HuH-7.5 (cell line): ENCODE measurements at regions not wholly inside any gene's neighbourhood (a gene's known extent, or its start where the extent isn't known, plus 50 kb on each side); places are given as distances from the start of the nearest gene placed in this dataset.
"Not testable (repeated sequence)": the region's sequence is repeated elsewhere in the genome, so short reads cannot be mapped to it uniquely, and the experiment has no call there.

Experiments
- DNase-seq: peaks from one replicate; pipeline ENCODE4 v3.0.0; 2011; ENCODE audit warnings: low spot score

DNA sequence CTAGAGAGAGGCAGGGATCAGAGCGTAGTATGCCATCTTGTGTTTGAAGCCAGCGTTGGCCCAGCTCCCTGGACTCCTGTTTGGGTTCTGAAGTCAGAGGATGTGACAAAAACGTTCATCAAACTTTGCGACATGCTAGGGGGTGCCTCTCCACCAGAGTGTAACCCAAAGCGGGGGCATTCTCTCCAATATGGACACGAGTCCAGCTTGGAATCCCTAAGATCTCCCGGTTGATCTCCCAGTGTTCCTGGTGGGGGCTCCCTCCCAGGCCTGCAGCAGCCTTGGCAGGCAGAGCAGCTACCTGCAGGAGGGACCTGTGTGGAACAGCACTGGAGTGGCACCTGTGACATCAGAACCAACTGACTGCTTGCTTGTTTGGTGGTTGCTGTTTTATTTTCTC, 218.8 kb upstream of the ECI2 start:
- DNase-seq, result no peak

DNA sequence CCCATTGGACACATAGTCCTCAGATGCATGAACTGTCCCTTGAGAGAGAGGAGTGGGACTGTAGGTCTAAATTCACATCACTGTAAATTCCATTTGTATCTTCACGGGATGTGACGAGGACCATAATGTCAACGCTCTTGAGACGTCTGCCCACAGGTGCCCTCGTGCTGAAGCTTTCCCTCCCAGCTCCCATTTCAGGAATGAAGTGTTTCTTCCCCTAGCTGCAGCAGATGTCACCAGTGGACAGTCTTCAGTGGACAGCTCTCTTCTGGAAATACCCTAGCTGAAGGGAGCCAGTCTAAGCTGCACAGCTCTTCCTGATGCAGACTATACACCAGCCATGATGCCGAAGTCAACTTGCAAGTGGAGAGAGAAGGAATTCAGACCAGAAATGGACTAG, 217.4 kb upstream of the ECI2 start:
- no peak for DNase-seq

DNA sequence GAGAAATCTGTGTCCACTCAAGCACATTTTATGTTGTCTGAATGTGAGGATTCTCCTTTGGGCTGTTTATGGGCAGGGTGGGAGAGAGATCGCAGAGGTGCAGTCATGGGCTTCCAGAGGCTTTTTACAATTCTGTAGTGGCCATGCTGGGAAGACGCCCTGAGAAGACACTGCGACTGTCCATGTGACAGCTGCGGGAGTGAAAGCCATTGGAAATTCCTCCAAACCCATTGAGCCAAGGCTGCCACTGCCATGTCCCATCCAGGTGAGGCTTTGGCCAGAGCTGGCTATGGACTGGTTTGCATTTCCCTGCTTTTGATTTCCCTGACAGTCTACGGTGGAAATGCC, 216.9 kb upstream of the ECI2 start:
- DNase-seq, result no peak

- no peak for DNase-seq
Observed at GRCh38 chr6:4351520-4352321, 216.3 kb upstream of the ECI2 start.

- DNase-seq, result no peak
Observed at GRCh38 chr6:4350567-4351519, 215.5 kb upstream of the ECI2 start.

DNA sequence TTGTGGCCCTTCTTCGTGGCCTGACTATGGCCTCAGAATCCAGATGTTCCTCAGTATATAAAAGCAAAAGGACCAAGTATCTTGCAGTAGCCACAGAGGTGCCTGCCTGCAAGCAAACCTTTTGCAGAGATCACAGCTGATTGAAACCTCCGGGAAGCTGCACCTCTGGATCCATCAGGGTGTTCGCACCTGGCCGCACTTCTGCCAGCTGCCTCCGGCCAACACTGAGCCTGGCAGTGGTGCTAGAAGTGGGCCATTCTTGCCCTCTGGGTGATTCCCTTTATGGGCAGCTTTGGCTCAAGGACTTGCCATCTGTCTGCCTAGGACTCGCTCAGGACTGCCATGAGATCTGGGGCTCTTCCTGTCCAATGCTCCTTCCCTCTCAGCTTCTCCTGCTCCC, 214.6 kb upstream of the ECI2 start:
- no peak for DNase-seq

DNA sequence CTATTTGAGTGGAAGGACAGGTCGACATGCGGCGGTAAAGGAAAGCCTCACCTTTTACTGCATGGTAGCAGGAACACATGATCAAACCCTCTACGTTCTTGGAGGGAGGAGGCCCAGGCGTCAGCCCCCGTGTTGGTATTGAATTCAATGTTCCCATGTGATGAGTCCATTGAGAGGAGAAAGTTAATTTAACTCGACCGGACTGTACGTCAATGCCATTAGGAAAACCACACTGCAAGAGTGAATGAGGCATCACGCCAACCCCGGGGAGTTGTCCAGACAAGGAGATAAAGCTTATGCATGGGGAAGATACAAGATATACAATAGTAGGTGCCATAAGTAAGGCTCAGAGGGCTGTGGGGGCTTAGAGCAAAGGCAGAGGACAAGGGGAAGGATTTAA, 213.9 kb upstream of the ECI2 start:
- DNase-seq, result no peak

GRCh38 chr6:4348462-4349112, 213.2 kb upstream of the ECI2 start:
- no peak for DNase-seq

- no peak for DNase-seq
Observed at GRCh38 chr6:4347877-4348276, 212.5 kb upstream of the ECI2 start.

- DNase-seq, result no peak
Observed at GRCh38 chr6:4346659-4347333, 211.4 kb upstream of the ECI2 start.

GRCh38 chr6:4345543-4345942, 210.2 kb upstream of the ECI2 start:
- no peak for DNase-seq

GRCh38 chr6:4344317-4344899, 209.0 kb upstream of the ECI2 start:
- DNase-seq, result no peak

GRCh38 chr6:4342407-4343137, 207.2 kb upstream of the ECI2 start:
- no peak for DNase-seq

GRCh38 chr6:4341078-4341797, 205.9 kb upstream of the ECI2 start:
- no peak for DNase-seq

DNA sequence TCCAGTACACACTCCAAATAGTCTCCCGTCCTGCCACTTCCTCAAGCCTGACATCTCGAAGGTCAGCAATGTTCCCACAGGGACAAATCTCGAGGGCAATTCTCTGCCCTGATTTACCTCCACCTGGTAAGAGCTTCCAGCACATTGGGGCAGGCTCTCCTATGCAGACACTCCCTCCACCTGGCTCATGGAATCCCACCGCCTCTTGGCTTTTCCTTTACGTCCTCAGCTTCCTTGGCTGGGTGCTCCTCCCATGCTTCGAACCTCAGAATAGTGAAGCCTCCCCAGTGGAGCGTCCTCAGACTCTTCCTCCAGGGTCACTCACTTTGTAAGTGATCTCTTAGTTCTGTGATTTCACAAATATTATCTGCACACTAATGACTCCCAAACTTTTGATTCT, 205.2 kb upstream of the ECI2 start:
- DNase-seq, result no peak

- no peak for DNase-seq
Observed at GRCh38 chr6:4338884-4339283, 203.5 kb upstream of the ECI2 start.

GRCh38 chr6:4336778-4337442, 201.5 kb upstream of the ECI2 start:
- no peak for DNase-seq

DNA sequence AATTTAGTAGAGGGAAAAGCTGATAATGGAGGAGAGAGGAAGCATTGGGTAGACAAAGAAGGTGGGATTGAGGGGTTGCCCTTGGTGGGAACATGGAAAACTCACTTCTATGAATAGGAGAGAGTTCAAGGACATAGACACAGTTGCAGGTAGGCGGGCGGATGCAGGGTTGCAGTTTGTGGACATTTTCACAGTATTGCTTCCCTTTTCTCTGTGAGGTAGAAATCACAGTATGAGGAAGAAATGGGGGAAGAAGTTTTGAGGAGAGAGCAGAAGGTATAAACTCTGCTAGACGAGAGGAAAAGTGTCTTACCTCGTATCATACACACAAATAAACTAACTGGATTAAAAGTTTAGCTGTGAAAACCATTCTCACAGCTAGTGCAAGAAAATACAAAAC, 200.7 kb upstream of the ECI2 start:
- DNase-seq, result no peak

DNA sequence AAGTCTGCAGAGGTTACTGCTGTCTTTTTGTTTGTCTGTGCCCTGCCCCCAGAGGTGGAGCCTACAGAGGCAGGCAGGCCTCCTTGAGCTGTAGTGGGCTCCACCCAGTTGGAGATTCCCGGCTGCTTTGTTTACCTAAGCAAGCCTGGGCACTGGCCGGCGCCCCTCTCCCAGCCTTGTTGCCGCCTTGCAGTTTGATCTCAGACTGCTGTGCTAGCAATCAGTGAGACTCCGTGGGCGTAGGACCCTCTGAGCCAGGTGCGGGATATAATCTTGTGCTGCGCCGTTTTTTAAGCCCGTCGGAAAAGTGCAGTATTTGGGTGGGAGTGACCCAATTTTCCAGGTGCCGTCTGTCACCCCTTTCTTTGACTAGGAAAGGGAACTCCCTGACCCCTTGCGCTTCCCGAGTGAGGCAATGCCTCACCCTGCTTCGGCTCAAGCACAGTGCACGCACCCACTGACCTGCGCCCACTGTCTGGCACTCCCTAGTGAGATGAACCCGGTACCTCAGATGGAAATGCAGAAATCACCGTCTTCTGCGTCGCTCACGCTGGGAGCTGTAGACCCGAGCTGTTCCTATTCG, 198.9 kb upstream of the ECI2 start:
- DNase-seq, result not testable (repeated sequence)

- no peak for DNase-seq
Observed at GRCh38 chr6:4327841-4328240, 192.5 kb upstream of the ECI2 start.
